Mammary epithelial cell (primary cell): ENCODE measurements at regions not wholly inside any gene's neighbourhood (a gene's known extent, or its start where the extent isn't known, plus 50 kb on each side); places are given as distances from the start of the nearest gene placed in this dataset.
A peak's percentile ranks its signal among the peaks of the same experiment; 100 is the strongest.

ENCODE experiments used
- EZH2 ChIP-seq: IDR thresholded peaks from 2 replicates; pipeline ENCODE4 v1.6.1; 2012; ENCODE audit warnings: low read length, inconsistent platforms, borderline replicate concordance
- TF ChIP-seq, protein P1 (sequence below), 2 donors: IDR thresholded peaks in 1 of 2; conservative IDR thresholded peaks in 1 of 2; 2 replicates each; pipeline ENCODE4 v1.5.1; 2011 to 2012; ENCODE audit warnings: inconsistent platforms in 2 of 2, low read length in 2 of 2, mild to moderate bottlenecking in 2 of 2, control low read depth in 1 of 2, low read depth in 1 of 2; ENCODE audit not compliant: insufficient read depth in 1 of 2; ENCODE audit errors: extremely low read depth in 1 of 2

GRCh38 chr4:77308843-77309242, 151.8 kb downstream of the CCNG2 start:
- TF ChIP-seq, protein P1, sequence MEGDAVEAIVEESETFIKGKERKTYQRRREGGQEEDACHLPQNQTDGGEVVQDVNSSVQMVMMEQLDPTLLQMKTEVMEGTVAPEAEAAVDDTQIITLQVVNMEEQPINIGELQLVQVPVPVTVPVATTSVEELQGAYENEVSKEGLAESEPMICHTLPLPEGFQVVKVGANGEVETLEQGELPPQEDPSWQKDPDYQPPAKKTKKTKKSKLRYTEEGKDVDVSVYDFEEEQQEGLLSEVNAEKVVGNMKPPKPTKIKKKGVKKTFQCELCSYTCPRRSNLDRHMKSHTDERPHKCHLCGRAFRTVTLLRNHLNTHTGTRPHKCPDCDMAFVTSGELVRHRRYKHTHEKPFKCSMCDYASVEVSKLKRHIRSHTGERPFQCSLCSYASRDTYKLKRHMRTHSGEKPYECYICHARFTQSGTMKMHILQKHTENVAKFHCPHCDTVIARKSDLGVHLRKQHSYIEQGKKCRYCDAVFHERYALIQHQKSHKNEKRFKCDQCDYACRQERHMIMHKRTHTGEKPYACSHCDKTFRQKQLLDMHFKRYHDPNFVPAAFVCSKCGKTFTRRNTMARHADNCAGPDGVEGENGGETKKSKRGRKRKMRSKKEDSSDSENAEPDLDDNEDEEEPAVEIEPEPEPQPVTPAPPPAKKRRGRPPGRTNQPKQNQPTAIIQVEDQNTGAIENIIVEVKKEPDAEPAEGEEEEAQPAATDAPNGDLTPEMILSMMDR (conservative IDR thresholded peaks at IDR 0.05 in 1 of 2, IDR thresholded peaks at IDR 0.05 in 1 of 2; ENCODE audit: extremely low read depth in 1 of 2, insufficient read depth in 1 of 2, low read depth in 1 of 2, low read length in 2 of 2): peak; percentile 51 to 64
- no peak for TF ChIP-seq EZH2
